IMR-90 (cell line): ENCODE measurements at regions not wholly inside any gene's neighbourhood (a gene's known extent, or its start where the extent isn't known, plus 50 kb on each side); places are given as distances from the start of the nearest gene placed in this dataset.

ENCODE experiments used
- ATAC-seq: fragments of 200-7000 bp; cut with Tn5 transposase; 2 replicates; pipeline ENCODE4 v1.9.1; 2020; ENCODE audit warnings: low read depth, mild to moderate bottlenecking, moderate library complexity
- BruUV-seq: library from RNA; stranded (reverse); fragments of 400-500 nt; replicated peaks from 2 replicates; lab custom pipeline; 2021; lab: Mats Ljungman, UMichigan
- CTCF ChIA-PET: fragments of 300-600 bp; formaldehyde crosslinking; extraction: SDS; loops from one replicate; lab custom pipeline; 2021; ENCODE audit warnings: antibody characterized with exemption; lab: Yijun Ruan, JAX
- POLR2A ChIA-PET: fragments of 300-600 bp; sonication (Branson Sonifier 250); formaldehyde crosslinking; loops from one replicate; lab custom pipeline; 2022; ENCODE audit warnings: antibody characterized with exemption; ENCODE audit not compliant: unreplicated experiment; lab: Charles Lee
- DNase-seq: peaks from one replicate; pipeline ENCODE4 v3.0.0; 2013
- H2AFZ ChIP-seq: replicated peaks from 2 replicates; pipeline ENCODE3; 2013; ENCODE audit warnings: low read length, mild to moderate bottlenecking; ENCODE audit not compliant: poor library complexity
- H2AK5ac ChIP-seq: 2 replicates; pipeline ENCODE4 v1.6.1; 2013; ENCODE audit warnings: low read depth, low read length, inconsistent platforms
- H2AK9ac ChIP-seq: replicated peaks from 2 replicates; pipeline ENCODE3; 2013; ENCODE audit warnings: mild to moderate bottlenecking, low read depth, low read length, moderate library complexity; ENCODE audit not compliant: poor library complexity
- H2BK120ac ChIP-seq: 2 replicates; pipeline ENCODE4 v1.6.1; 2013; ENCODE audit warnings: low read depth, low read length, inconsistent platforms
- H2BK15ac ChIP-seq: 3 replicates; pipeline ENCODE4 v1.6.1; 2013; ENCODE audit warnings: low read depth, low read length, inconsistent platforms
- H2BK20ac ChIP-seq: 2 replicates; pipeline ENCODE4 v1.6.1; 2013; ENCODE audit warnings: low read depth, mild to moderate bottlenecking, inconsistent platforms, low read length, moderate library complexity
- H2BK5ac ChIP-seq: 2 replicates; pipeline ENCODE4 v1.6.1; 2013; ENCODE audit warnings: mild to moderate bottlenecking, low read depth, low read length, inconsistent platforms; ENCODE audit not compliant: poor library complexity, severe bottlenecking
- H3K14ac ChIP-seq: replicated peaks from 2 replicates; pipeline ENCODE4 v1.6.1; 2013; ENCODE audit warnings: low read depth, low read length, inconsistent platforms
- H3K18ac ChIP-seq: 2 replicates; pipeline ENCODE4 v1.6.1; 2013; ENCODE audit warnings: low read depth, low read length, control low read depth
- H3K23ac ChIP-seq: 2 replicates; pipeline ENCODE4 v1.6.1; 2013; ENCODE audit warnings: low read depth, low read length, inconsistent platforms
- H3K27ac ChIP-seq: 2 replicates; pipeline ENCODE4 v1.5.1; 2013; ENCODE audit warnings: mild to moderate bottlenecking, control low read depth, low read length; ENCODE audit not compliant: insufficient read depth
- H3K27me3 ChIP-seq: 2 replicates; pipeline ENCODE4 v1.6.1; 2013; ENCODE audit warnings: low read length; ENCODE audit not compliant: control insufficient read depth, insufficient read depth
- H3K36me3 ChIP-seq: 2 replicates; pipeline ENCODE4 v1.6.1; 2013; ENCODE audit warnings: low read length, mixed read lengths; ENCODE audit not compliant: control insufficient read depth, insufficient read depth
- H3K4ac ChIP-seq: 2 replicates; pipeline ENCODE4 v1.6.1; 2013; ENCODE audit warnings: low read depth, low read length, inconsistent platforms
- H3K4me1 ChIP-seq: 2 replicates; pipeline ENCODE4 v1.6.1; 2013; ENCODE audit warnings: low read length, mixed read lengths; ENCODE audit not compliant: control insufficient read depth, insufficient read depth
- H3K4me2 ChIP-seq: 2 replicates; pipeline ENCODE4 v1.6.1; 2013; ENCODE audit warnings: low read depth, mild to moderate bottlenecking, control low read depth, low read length, moderate library complexity
- H3K4me3 ChIP-seq: 2 replicates; pipeline ENCODE4 v1.5.1; 2013; ENCODE audit warnings: low read depth, mild to moderate bottlenecking, control low read depth, low read length, moderate library complexity; ENCODE audit not compliant: insufficient read depth
- H3K56ac ChIP-seq: 2 replicates; pipeline ENCODE4 v1.6.1; 2013; ENCODE audit warnings: low read length, inconsistent platforms; ENCODE audit not compliant: insufficient read depth; ENCODE audit errors: extremely low read depth
- H3K79me1 ChIP-seq, 2 experiments: 2 replicates each; pipeline ENCODE4 v1.6.1; 2013; ENCODE audit warnings: low read length in 2 of 2, inconsistent platforms in 1 of 2, low read depth in 1 of 2
- H3K9ac ChIP-seq: 2 replicates; pipeline ENCODE4 v1.6.1; 2013; ENCODE audit warnings: low read depth, low read length, control low read depth
- H3K9me1 ChIP-seq: 2 replicates; pipeline ENCODE4 v1.6.1; 2013; ENCODE audit warnings: low read length, inconsistent platforms; ENCODE audit not compliant: insufficient read depth
- H3K9me3 ChIP-seq: 2 replicates; pipeline ENCODE4 v1.6.1; 2013; ENCODE audit warnings: low read length; ENCODE audit not compliant: control insufficient read depth, insufficient read depth
- H4K20me1 ChIP-seq: 2 replicates; pipeline ENCODE4 v1.6.1; 2013; ENCODE audit warnings: low read length, inconsistent platforms; ENCODE audit not compliant: insufficient read depth
- H4K5ac ChIP-seq: 2 replicates; pipeline ENCODE4 v1.6.1; 2013; ENCODE audit warnings: mild to moderate bottlenecking, low read depth, low read length, control low read depth
- H4K8ac ChIP-seq, 2 experiments: 2 replicates each; pipeline ENCODE4 v1.6.1; 2013; ENCODE audit warnings: low read depth in 2 of 2, low read length in 2 of 2, control low read depth in 1 of 2, inconsistent platforms in 1 of 2
- H4K91ac ChIP-seq: 2 replicates; pipeline ENCODE4 v1.6.1; 2013; ENCODE audit warnings: low read depth, low read length, inconsistent platforms; ENCODE audit not compliant: insufficient read depth
- BHLHE40 ChIP-seq: fragments of 150-350 bp; IDR thresholded peaks from 2 replicates; pipeline ENCODE4 v1.6.1; 2016; ENCODE audit warnings: mild to moderate bottlenecking, low read depth, low read length
- CEBPB ChIP-seq: IDR thresholded peaks from 2 replicates; pipeline ENCODE4 v1.6.1; 2012; ENCODE audit warnings: low read depth, low read length, improper control_type of control experiment
- CHD1 ChIP-seq: IDR thresholded peaks from 2 replicates; pipeline ENCODE4 v1.6.1; 2012; ENCODE audit warnings: low read depth, low read length, improper control_type of control experiment
- CTCF ChIP-seq: conservative IDR thresholded peaks from 2 replicates; pipeline ENCODE4 v1.5.1; 2012; ENCODE audit warnings: mild to moderate bottlenecking, low read depth, low read length, improper control_type of control experiment
- ELK1 ChIP-seq: fragments of 150-350 bp; IDR thresholded peaks from 2 replicates; pipeline ENCODE4 v1.6.1; 2016; ENCODE audit warnings: low read depth, mild to moderate bottlenecking, low read length, moderate library complexity, borderline replicate concordance
- FOS ChIP-seq: fragments of 150-350 bp; IDR thresholded peaks from 2 replicates; pipeline ENCODE4 v1.6.1; 2016; ENCODE audit warnings: low read depth, low read length
- MAFK ChIP-seq: IDR thresholded peaks from 2 replicates; pipeline ENCODE4 v1.6.1; 2012; ENCODE audit warnings: low read depth, low read length, improper control_type of control experiment
- MAZ ChIP-seq: IDR thresholded peaks from 2 replicates; pipeline ENCODE4 v1.6.1; 2012; ENCODE audit warnings: low read depth, mild to moderate bottlenecking, low read length, improper control_type of control experiment, moderate library complexity, borderline replicate concordance
- POLR2A ChIP-seq: IDR thresholded peaks from 2 replicates; pipeline ENCODE4 v1.6.1; 2012; ENCODE audit warnings: mild to moderate bottlenecking, low read depth, low read length
- RAD21 ChIP-seq: IDR thresholded peaks from 2 replicates; pipeline ENCODE4 v1.6.1; 2012; ENCODE audit warnings: low read length, improper control_type of control experiment
- RFX5 ChIP-seq: IDR thresholded peaks from 2 replicates; pipeline ENCODE4 v1.8.0; 2012; ENCODE audit warnings: low read depth, mild to moderate bottlenecking, low read length, moderate library complexity
- SMC3 ChIP-seq: fragments of 150-350 bp; IDR thresholded peaks from 2 replicates; pipeline ENCODE4 v1.6.1; 2016; ENCODE audit warnings: low read depth, mild to moderate bottlenecking, antibody characterized with exemption, low read length, moderate library complexity
- USF2 ChIP-seq: fragments of 150-350 bp; IDR thresholded peaks from 2 replicates; pipeline ENCODE4 v1.6.1; 2017; ENCODE audit warnings: mild to moderate bottlenecking, antibody characterized with exemption, low read length, low read depth
- WGBS, 2 experiments: methylation state at CpG; one replicate each; pipeline versions ENCODE4 v1.1.5 to v1.1.7; 2013; ENCODE audit warnings: missing lambda C conversion rate in 2 of 2; ENCODE audit not compliant: insufficient read length in 1 of 2; ENCODE audit errors: extremely low coverage in 2 of 2; 5-methylcytosine and 5-hydroxymethylcytosine counted together
- dilution Hi-C: fragments of 300-500 bp; cut with HindIII; formaldehyde crosslinking; loops from one replicate; pipeline ENCODE4 v1.14.3; 2018; ENCODE audit warnings: low sequenced_read_pairs; ENCODE audit not compliant: unreplicated experiment
- in situ Hi-C: fragments of 300-500 bp; cut with MboI; formaldehyde crosslinking; loops from 3 replicates; pipeline ENCODE4 v1.14.3; 2019; ENCODE audit warnings: low sequenced_read_pairs, inconsistent platforms, mixed read lengths
- intact Hi-C: fragments of 100-400 bp; cut with micrococcal nuclease; formaldehyde crosslinking; loops from 2 replicates; pipeline ENCODE4 v1.10.0; 2022

- H2BK20ac ChIP-seq = no peak overlapping the region
- H3K4me1 ChIP-seq = no peaks in the 10 kb centered on the region
- no TSS peak for BruUV-seq
- no peak overlapping the region for H4K91ac ChIP-seq
- CTCF ChIA-PET = no interaction called here
- no peak overlapping the region for H3K9ac ChIP-seq
- H4K5ac ChIP-seq = no peak overlapping the region
- no peak overlapping the region for H3K56ac ChIP-seq
- intact Hi-C loops (no loop called here), in situ Hi-C loops (no loop called here), dilution Hi-C loops (no loop called here)
- no peak for ATAC-seq
- H3K9me3 ChIP-seq = no peaks in the 10 kb centered on the region
- no peak overlapping the region for H3K27ac ChIP-seq
- no peak overlapping the region for H2AK9ac ChIP-seq
- H3K4me3 ChIP-seq = no peak overlapping the region
- H4K20me1 ChIP-seq = no peaks in the 10 kb centered on the region
- no peak overlapping the region for H3K23ac ChIP-seq
- H3K27me3 ChIP-seq = no peaks in the 10 kb centered on the region
- H2BK120ac ChIP-seq = no peak overlapping the region
- H3K79me1 ChIP-seq = no peaks in the 10 kb centered on the region
- POLR2A ChIA-PET = no interaction called here
- no peak overlapping the region for H3K18ac ChIP-seq
- 90% methylated on average over 5 of the region's 7 CpGs; no CpG with 5 or more reads in 1 of the 2 experiments for WGBS, 2 experiments
- H3K14ac ChIP-seq = no peak overlapping the region
- no peaks in the 10 kb centered on the region for H3K9me1 ChIP-seq
- no peak overlapping the region for H3K4ac ChIP-seq
- no peak overlapping the region for H4K8ac ChIP-seq
- TF ChIP-seq MAZ (no peak), USF2 (no peak), RFX5 (no peak), POLR2A (no peak), SMC3 (no peak), FOS (no peak), CHD1 (no peak), CTCF (no peak), BHLHE40 (no peak), MAFK (no peak), RAD21 (no peak), ELK1 (no peak), CEBPB (no peak)
- no peaks in the 10 kb centered on the region for H3K36me3 ChIP-seq
- DNase-seq = no peak
- H2AFZ ChIP-seq = no peak overlapping the region
- no peak overlapping the region for H3K4me2 ChIP-seq
- H2AK5ac ChIP-seq = no peak overlapping the region
- H2BK15ac ChIP-seq = no peak overlapping the region
- no peak overlapping the region for H2BK5ac ChIP-seq
These were observed 331.6 kb upstream of the FAR2 start for GRCh38 chr12:28817524-28817923.
